Transverse colon (tissue), 4 donors: ENCODE measurements at regions not wholly inside any gene's neighbourhood (a gene's known extent, or its start where the extent isn't known, plus 50 kb on each side); places are given as distances from the start of the nearest gene placed in this dataset.

Experiments used
- DNase-seq: peaks from one replicate; pipeline ENCODE4 v3.0.0-alpha.2; 2019
- H3K27ac ChIP-seq, 4 donors: fragments of 200-600 bp; sonication (generic); 2 replicates each; pipeline ENCODE4 v1.5.1; 2016 to 2018; ENCODE audit warnings: inconsistent platforms in 4 of 4
- H3K27me3 ChIP-seq: fragments of 200-600 bp; sonication (generic); 2 replicates; pipeline ENCODE4 v1.5.1; 2017; ENCODE audit warnings: inconsistent platforms
- H3K36me3 ChIP-seq, 4 donors: fragments of 200-600 bp; sonication (generic); 2 replicates each; pipeline ENCODE4 v1.5.1; 2017 to 2019; ENCODE audit warnings: inconsistent platforms in 4 of 4
- H3K4me1 ChIP-seq, 4 donors: fragments of 200-600 bp; sonication (generic); 2 replicates each; pipeline ENCODE4 v1.5.1; 2017 to 2020; ENCODE audit warnings: inconsistent platforms in 4 of 4
- H3K4me3 ChIP-seq, 4 donors: fragments of 200-600 bp; sonication (generic); 1 replicate in 1 of 4; 2 replicates in 3 of 4; pipeline versions ENCODE4 v1.5.1 to v1.6.1; 2017 to 2019; ENCODE audit warnings: inconsistent platforms in 4 of 4
- H3K9me3 ChIP-seq, 2 donors: fragments of 200-600 bp; sonication (generic); 2 replicates each; pipeline ENCODE4 v1.5.1; 2017 to 2019; ENCODE audit warnings: inconsistent platforms in 2 of 2
- CTCF ChIP-seq, 5 experiments: fragments of 200-600 bp in 3 of 5; fragments of 450-650 bp in 2 of 5; sonication (generic) in 3 of 5; IDR thresholded peaks; 1 replicate in 2 of 5; 2 replicates in 3 of 5; pipeline ENCODE4 v1.5.1; 2016 to 2017; ENCODE audit warnings: antibody characterized with exemption in 5 of 5, inconsistent platforms in 3 of 5, mild to moderate bottlenecking in 2 of 5, moderate library complexity in 1 of 5
- EP300 ChIP-seq: sonication (generic); formaldehyde crosslinking; IDR thresholded peaks from one replicate; pipeline ENCODE4 v1.6.1; 2017; ENCODE audit warnings: antibody characterized with exemption, low read depth
- POLR2A ChIP-seq: fragments of 450-650 bp; IDR thresholded peaks from one replicate; pipeline ENCODE4 v1.6.1; 2016; ENCODE audit warnings: antibody characterized with exemption, mild to moderate bottlenecking, moderate library complexity
- POLR2AphosphoS5 ChIP-seq, 3 donors: sonication (generic); formaldehyde crosslinking; IDR thresholded peaks; one replicate each; pipeline ENCODE4 v1.6.1; 2016; ENCODE audit warnings: antibody characterized with exemption in 3 of 3
- WGBS, 2 donors: methylation state at CpG; one replicate each; pipeline ENCODE4 v1.1.5; 2018; ENCODE audit warnings: low coverage in 1 of 2; 5-methylcytosine and 5-hydroxymethylcytosine counted together
- in situ Hi-C, 4 donors: fragments of 200-750 bp; cut with MboI; loops; one replicate each; pipeline versions ENCODE4 v1.15.0 to v1.15.1; 2017; ENCODE audit warnings: low sequenced_read_pairs in 3 of 4, low pct_ligation_motif_present in 1 of 4, low pct_unique_long_range_greater_than_20kb in 1 of 4
- intact Hi-C: fragments of 100-400 bp; cut with DNase I; formaldehyde crosslinking; loops from one replicate; pipeline ENCODE4 v1.15.1; 2023; ENCODE audit warnings: low total_unique reads

- Histone ChIP-seq H3K4me3 (no peak overlapping the region), H3K4me1 (no peaks in the 10 kb centered on the region), H3K9me3 (peaks cover 0 to 3% of the 10 kb centered on the region in 2 donors), H3K36me3 (no peaks in the 10 kb centered on the region), H3K27ac (no peak overlapping the region), H3K27me3 (no peaks in the 10 kb centered on the region)
- WGBS, 2 donors = 45 to 59% methylated on average over 1 to 2 of the region's 2 CpGs
- in situ Hi-C loops (no loop called here), intact Hi-C loops (no loop called here)
- TF ChIP-seq CTCF (IDR thresholded peaks at IDR 0.05) (no peak), POLR2AphosphoS5 (IDR thresholded peaks at IDR 0.05) (no peak), POLR2A (no peak), EP300 (no peak)
- no peak for DNase-seq
These were observed 330.6 kb downstream of the CYRIA start for GRCh38 chr2:16334886-16335603.

GRCh38 chr2:16334366-16334765 is 331.3 kb downstream of the CYRIA start:
- WGBS, 2 donors = 53% methylated on average over 1 of the region's 1 CpG; no CpG with 5 or more reads in 1 of the 2 donors
- peaks cover 0 to 3% of the 10 kb centered on the region in 2 donors for H3K9me3 ChIP-seq
- no peak overlapping the region for H3K4me3 ChIP-seq
- no peaks in the 10 kb centered on the region for H3K27me3 ChIP-seq
- in situ Hi-C loops = no loop called here
- no peak for TF ChIP-seq EP300
- TF ChIP-seq POLR2AphosphoS5 (IDR thresholded peaks at IDR 0.05) = no peak
- TF ChIP-seq CTCF (IDR thresholded peaks at IDR 0.05) = no peak
- TF ChIP-seq POLR2A = no peak
- H3K27ac ChIP-seq = no peak overlapping the region
- no peak for DNase-seq
- no peaks in the 10 kb centered on the region for H3K36me3 ChIP-seq
- H3K4me1 ChIP-seq = no peaks in the 10 kb centered on the region
- intact Hi-C loops = no loop called here

- WGBS, 2 donors = 37 to 44% methylated on average over 2 of the region's 2 CpGs
These were observed 332.0 kb downstream of the CYRIA start for GRCh38 chr2:16333681-16334080.

GRCh38 chr2:16332681-16333557 is 332.7 kb downstream of the CYRIA start:
- H3K36me3 ChIP-seq = no peaks in the 10 kb centered on the region
- no peak overlapping the region for H3K27ac ChIP-seq
- no peak for DNase-seq
- H3K4me1 ChIP-seq = no peaks in the 10 kb centered on the region
- in situ Hi-C loops = no loop called here
- intact Hi-C loops = no loop called here
- TF ChIP-seq CTCF (IDR thresholded peaks at IDR 0.05) = no peak
- TF ChIP-seq POLR2AphosphoS5 (IDR thresholded peaks at IDR 0.05) = no peak
- TF ChIP-seq POLR2A = no peak
- TF ChIP-seq EP300 = no peak
- no peaks in the 10 kb centered on the region for H3K9me3 ChIP-seq
- no peak overlapping the region for H3K4me3 ChIP-seq
- no peaks in the 10 kb centered on the region for H3K27me3 ChIP-seq
- 69 to 73% methylated on average over 7 to 8 of the region's 8 CpGs for WGBS, 2 donors

More at GRCh38 chr2:16333681-16334080, 332.0 kb downstream of the CYRIA start:
- Histone ChIP-seq H3K27me3 (no peaks in the 10 kb centered on the region), H3K36me3 (no peaks in the 10 kb centered on the region), H3K4me1 (no peaks in the 10 kb centered on the region), H3K9me3 (no peaks in the 10 kb centered on the region), H3K27ac (no peak overlapping the region), H3K4me3 (no peak overlapping the region)
- TF ChIP-seq EP300 (no peak), POLR2AphosphoS5 (IDR thresholded peaks at IDR 0.05) (no peak), POLR2A (no peak)
- intact Hi-C loops = no loop called here
- DNase-seq = no peak
- in situ Hi-C loops = no loop called here
